ENCODE measurements at regions not wholly inside any gene's neighbourhood (a gene's known extent, or its start where the extent isn't known, plus 50 kb on each side); places are given as distances from the start of the nearest gene placed in this dataset.

GRCh38 chr7:25911738-25912607 lies 240.0 kb upstream of the NFE2L3 start:
- no peak for DNase-seq (ENCODE audit: low read depth in 3 of 3)

DNA sequence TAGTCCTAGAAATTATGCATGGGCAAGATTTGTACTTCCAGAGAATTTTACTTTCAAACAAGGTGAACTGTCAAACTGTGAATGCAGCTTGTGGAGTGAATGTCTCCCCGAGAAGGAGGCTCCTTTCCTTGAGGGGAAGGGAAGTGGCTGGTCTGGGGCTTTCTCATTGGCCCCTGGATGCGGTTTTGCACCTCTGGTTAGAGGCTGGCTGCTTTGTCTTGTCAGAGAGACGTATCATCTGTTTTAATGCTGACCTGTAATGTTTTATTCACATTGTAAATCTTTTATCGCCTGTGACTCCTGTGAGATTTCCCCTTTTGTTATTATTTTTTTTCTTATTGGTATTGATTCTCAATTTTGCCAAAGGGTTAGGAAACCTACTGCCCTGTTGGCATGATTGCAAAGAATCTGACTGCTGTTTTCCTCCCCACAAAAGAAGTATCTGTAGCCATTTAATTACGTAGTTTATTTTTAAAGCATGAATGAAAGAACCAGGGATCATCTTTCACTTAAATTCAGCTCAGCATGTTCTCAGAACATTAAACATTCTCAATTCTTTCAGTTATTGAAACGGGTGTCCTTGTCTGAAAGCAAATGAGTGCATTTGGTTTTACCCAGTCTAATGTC lies 238.3 kb upstream of the NFE2L3 start:
- DNase-seq (ENCODE audit: low read depth in 3 of 3), result no peak

DNA sequence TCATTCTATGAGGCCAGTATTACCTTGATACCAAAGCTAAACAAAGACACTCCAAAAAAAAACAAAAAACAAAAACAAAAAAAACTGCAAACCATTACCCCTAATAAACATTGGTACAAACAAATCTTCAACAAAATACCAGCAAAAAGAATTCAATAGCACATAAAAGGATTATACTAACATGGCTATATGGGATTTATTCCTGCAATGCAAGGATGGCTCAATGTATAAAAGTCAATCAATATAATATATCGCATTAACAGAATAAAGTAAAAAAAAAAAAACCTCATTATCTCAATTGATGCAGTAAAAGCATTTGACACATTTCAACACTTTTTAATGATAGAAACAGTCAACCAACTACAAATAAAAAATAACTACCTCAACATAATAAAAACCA lies 233.3 kb upstream of the NFE2L3 start:
- DNase-seq (ENCODE audit: low read depth in 3 of 3), result no peak

GRCh38 chr7:25922296-25922695 lies 229.7 kb upstream of the NFE2L3 start:
- no peak for DNase-seq (ENCODE audit: low read depth in 3 of 3)

GRCh38 chr7:25923741-25924460 lies 228.1 kb upstream of the NFE2L3 start:
- DNase-seq (ENCODE audit: low read depth in 3 of 3), result no peak

- no peak for DNase-seq (ENCODE audit: low read depth in 3 of 3)
Observed at GRCh38 chr7:25926009-25926408, 226.0 kb upstream of the NFE2L3 start.

- DNase-seq (ENCODE audit: low read depth in 3 of 3), result no peak
Observed at GRCh38 chr7:25926451-25926850, 225.5 kb upstream of the NFE2L3 start.

DNA sequence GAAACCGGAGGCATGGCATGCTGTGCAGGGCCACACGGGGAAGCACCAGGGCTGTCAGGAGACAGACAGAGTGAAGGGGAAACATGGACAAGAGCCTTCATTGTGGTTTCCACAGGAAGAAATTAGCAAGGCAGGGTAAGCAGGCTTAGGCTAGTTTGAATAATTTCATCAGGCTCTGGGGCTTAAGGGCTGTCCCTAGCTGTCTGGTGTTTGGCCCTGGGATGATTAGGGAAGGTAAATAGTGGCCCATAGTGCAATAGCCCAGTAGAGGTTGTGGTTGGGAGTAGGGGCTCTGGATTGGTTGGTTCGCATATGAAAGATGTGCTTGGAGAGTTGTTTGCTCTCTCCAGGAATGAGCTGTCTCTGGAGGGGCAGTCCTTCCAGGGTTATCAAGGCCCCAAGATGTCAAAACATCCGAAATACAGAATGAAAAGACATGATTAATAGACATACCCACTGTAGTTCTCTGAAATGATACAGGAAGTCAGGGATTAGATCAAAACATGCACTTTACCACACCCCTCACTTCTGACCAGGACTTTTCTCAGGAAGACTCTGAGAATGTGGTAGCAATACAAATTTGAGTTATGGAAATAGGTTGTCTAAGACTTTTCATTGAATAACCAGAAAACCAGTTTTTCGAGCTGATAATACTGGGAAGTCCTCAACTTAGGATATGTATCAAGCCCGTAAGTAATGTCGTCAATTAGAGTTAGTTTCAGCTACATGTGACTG lies 224.9 kb upstream of the NFE2L3 start:
- DNase-seq (ENCODE audit: low read depth in 3 of 3), result no peak

DNA sequence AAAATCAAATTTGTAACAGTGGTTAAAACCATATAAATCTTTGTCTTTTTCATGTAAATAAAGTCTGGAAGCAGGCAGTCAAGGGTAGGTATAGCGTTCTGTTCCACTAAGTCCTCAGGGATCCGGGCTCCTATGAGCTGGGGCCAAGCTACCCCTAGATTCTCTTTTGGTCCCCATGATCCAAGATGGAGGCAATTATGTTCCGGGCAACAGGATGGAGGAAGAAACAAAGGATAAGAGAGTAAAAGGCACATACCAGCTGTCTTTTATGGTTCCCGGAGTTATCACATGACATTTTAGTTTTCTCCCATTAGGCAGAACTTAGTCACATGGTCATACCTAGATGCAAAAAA lies 224.4 kb upstream of the NFE2L3 start:
- no peak for DNase-seq (ENCODE audit: low read depth in 3 of 3)

GRCh38 chr7:25928549-25929330 lies 223.3 kb upstream of the NFE2L3 start:
- DNase-seq (ENCODE audit: low read depth in 3 of 3), result no peak

DNA sequence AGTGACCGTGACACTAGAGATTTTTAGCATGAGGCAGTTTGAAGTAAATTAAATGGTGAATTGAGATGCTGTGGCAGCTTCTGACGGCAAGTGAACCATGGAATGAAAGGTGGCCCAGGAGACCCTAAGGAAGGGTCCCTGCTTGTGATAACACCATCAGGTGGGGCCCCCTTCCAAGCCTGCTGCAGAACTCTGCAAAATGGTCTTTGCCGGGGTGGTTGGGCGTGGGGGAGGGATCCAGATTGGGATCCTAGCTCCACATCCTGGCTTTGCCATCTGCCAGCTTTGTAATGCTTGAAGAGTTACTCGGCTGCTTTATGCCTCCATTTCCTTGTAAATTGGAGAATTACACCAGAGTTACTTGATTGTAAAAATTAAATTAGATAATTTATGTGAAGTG lies 222.6 kb upstream of the NFE2L3 start:
- DNase-seq (ENCODE audit: low read depth in 3 of 3), result no peak

- no peak for DNase-seq (ENCODE audit: low read depth in 3 of 3)
Observed at GRCh38 chr7:25930492-25931048, 221.4 kb upstream of the NFE2L3 start.

DNA sequence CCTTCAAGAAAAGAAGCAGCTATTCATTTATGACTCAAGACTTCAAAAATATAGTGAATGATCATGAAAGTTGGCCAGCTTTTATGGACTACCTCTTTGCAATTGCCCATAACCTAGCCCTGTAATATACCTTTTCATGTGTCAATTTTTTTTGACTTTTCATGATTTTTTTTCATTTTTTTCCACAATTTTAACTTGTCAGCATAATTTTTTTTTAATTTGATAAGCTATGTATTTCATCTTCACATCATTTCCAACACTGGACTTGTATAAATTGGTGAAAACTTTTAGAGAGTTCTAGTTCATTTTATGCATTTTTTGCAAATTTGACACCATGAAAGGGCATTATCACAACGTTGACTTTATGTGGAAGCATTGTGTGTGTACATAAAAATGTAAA lies 220.8 kb upstream of the NFE2L3 start:
- no peak for DNase-seq (ENCODE audit: low read depth in 3 of 3)

- no peak for DNase-seq (ENCODE audit: low read depth in 3 of 3)
Observed at GRCh38 chr7:25933921-25934320, 218.1 kb upstream of the NFE2L3 start.

DNA sequence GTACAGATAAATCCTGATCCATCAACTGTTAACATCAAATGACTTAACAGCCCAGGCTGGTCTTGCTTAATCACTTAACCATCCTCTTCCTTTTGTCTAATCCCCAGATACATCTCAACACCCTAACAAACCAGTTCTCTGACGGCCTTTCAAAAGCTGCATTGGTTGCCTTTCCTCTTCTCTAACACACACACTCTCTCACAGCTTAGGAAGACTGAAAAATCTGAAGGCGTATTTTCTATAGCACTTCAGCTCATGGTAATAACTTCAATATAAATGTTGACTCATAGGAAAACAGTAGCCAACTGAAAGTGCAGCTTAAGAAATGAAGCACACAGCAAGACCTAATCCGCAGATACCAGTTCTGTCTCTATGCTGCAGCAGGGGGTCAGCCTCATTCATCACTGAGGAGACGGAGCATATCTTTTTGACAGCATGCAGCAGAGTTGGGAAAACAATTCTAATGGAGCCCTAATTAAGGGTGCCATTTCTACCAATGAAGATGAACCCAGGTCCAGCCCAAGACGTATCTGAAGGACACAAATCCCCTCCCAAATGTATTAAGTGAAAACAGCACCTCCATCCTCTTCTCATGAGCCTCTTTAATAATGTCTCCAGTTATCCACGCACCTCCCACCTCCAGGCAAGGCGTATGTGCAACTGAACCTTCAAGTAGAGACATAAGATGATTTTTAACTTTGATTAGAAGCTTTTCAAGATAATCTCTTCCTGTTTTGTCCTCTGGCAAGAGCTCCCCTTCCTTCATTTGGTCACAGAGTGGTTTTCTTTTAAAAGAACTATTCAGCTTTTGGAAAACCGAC lies 211.7 kb upstream of the NFE2L3 start:
- no peak for DNase-seq (ENCODE audit: low read depth in 3 of 3)

- no peak for DNase-seq (ENCODE audit: low read depth in 3 of 3)
Observed at GRCh38 chr7:25944777-25945515, 207.1 kb upstream of the NFE2L3 start.

GRCh38 chr7:25945608-25946007 lies 206.4 kb upstream of the NFE2L3 start:
- DNase-seq (ENCODE audit: low read depth in 3 of 3), result no peak

DNA sequence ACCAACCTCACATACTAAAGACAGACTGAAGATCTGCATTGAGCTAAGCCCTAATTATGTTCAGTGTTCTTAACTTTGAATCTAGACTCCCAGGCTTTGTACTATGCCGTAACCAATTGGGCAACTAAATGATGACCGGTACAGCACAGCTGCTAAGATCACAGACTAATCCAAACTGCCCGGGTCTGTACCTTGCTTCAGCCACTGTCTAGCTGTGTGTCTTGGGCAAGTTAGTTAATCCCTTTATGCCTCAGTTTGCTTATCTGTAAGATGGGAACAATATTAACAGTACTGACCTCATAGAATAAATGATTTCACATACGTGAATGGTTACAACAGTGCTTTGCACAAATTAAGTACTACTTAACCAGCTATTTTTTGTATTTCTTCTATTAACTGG lies 205.8 kb upstream of the NFE2L3 start:
- no peak for DNase-seq (ENCODE audit: low read depth in 3 of 3)
